Cardiac fibroblast (primary cell): ENCODE measurements at regions not wholly inside any gene's neighbourhood (a gene's known extent, or its start where the extent isn't known, plus 50 kb on each side); places are given as distances from the start of the nearest gene placed in this dataset.
A peak's percentile ranks its signal among the peaks of the same experiment; 100 is the strongest.

Source experiments
- DNase-seq, 2 donors: peaks; one replicate each; pipeline versions ENCODE4 v3.0.0 to v3.0.0-alpha.2; 2010; ENCODE audit warnings: low read depth in 2 of 2
- H3K4me3 ChIP-seq, 2 donors: replicated peaks in 1 of 2; 1 replicate in 1 of 2; 2 replicates in 1 of 2; pipeline ENCODE4 v1.5.1; 2011; ENCODE audit warnings: low read depth in 2 of 2, low read length in 2 of 2, mild to moderate bottlenecking in 2 of 2, moderate library complexity in 1 of 2
- TF ChIP-seq, protein P1 (sequence below): IDR thresholded peaks from one replicate; pipeline ENCODE4 v1.5.1; 2011; ENCODE audit warnings: low read depth, mild to moderate bottlenecking, low read length, inconsistent platforms

GRCh38 chr6:146949425-146949824 lies 254.8 kb upstream of the STXBP5 start:
- DNase-seq, result no peak
- no peak overlapping the region for H3K4me3 ChIP-seq
- TF ChIP-seq, protein P1, sequence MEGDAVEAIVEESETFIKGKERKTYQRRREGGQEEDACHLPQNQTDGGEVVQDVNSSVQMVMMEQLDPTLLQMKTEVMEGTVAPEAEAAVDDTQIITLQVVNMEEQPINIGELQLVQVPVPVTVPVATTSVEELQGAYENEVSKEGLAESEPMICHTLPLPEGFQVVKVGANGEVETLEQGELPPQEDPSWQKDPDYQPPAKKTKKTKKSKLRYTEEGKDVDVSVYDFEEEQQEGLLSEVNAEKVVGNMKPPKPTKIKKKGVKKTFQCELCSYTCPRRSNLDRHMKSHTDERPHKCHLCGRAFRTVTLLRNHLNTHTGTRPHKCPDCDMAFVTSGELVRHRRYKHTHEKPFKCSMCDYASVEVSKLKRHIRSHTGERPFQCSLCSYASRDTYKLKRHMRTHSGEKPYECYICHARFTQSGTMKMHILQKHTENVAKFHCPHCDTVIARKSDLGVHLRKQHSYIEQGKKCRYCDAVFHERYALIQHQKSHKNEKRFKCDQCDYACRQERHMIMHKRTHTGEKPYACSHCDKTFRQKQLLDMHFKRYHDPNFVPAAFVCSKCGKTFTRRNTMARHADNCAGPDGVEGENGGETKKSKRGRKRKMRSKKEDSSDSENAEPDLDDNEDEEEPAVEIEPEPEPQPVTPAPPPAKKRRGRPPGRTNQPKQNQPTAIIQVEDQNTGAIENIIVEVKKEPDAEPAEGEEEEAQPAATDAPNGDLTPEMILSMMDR, result no peak

DNA sequence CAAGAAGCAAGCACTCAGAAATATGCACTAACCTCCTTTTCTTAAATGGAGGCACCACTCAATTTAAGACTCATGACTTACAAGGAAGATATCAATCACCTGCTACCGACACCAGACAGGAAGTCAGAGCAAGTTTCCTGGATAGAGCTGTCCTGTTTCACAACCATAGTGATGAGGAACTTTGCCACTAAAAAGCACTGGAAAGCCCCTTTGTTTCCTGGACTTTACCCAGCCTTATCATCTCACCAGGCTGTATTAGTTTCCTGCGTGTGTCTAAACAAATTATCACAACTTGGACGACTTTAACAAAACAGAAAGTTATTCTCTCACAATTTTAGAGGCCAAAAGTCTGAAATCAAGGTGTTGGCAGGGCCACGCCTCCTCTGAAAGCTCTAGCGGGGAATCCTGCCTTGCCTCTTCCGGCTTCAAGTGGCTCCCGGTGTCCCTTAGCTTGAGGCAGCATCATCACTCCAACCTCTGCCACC lies 253.8 kb upstream of the STXBP5 start:
- no peak overlapping the region for H3K4me3 ChIP-seq
- peak; percentile 33 to 35 for DNase-seq
- TF ChIP-seq, protein P1, result no peak

- TF ChIP-seq, protein P1, result no peak
These were observed 248.6 kb upstream of the STXBP5 start for GRCh38 chr6:146955570-146955969.

GRCh38 chr6:146957181-146958093 lies 246.8 kb upstream of the STXBP5 start:
- TF ChIP-seq, protein P1, result no peak
- no peak for DNase-seq
- H3K4me3 ChIP-seq, result no peak overlapping the region

More at GRCh38 chr6:146955570-146955969, 248.6 kb upstream of the STXBP5 start:
- no peak for DNase-seq
- no peak overlapping the region for H3K4me3 ChIP-seq

DNA sequence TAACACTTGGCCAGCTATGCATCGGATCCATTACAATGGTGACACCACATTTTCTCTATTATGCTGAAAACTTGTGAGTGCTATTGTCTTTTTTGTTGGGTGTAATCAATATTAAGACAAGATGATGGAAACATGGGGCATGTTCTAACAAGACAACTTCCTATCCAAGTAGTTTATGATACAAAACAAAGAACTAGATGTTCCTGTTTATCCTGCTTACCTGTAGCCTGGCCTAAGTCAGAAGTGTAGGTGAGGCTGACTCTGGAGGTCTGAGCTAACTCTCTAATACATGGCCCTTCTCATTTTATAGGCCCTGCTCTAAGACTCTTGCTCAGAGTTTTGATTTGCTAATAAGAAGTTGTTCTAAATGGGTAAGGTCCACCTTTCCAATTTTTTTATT lies 242.4 kb upstream of the STXBP5 start:
- DNase-seq, result no peak
- TF ChIP-seq, protein P1, result no peak
- H3K4me3 ChIP-seq, result no peak overlapping the region

GRCh38 chr6:146962329-146962728 lies 241.9 kb upstream of the STXBP5 start:
- H3K4me3 ChIP-seq, result no peak overlapping the region
- DNase-seq, result no peak
- TF ChIP-seq, protein P1, result no peak
